ENCODE measurements at regions not wholly inside any gene's neighbourhood (a gene's known extent, or its start where the extent isn't known, plus 50 kb on each side); places are given as distances from the start of the nearest gene placed in this dataset.
A peak's percentile ranks its signal among the peaks of the same experiment; 100 is the strongest.
"Not testable (repeated sequence)": the region's sequence is repeated elsewhere in the genome, so short reads cannot be mapped to it uniquely, and the experiment has no call there.

DNA sequence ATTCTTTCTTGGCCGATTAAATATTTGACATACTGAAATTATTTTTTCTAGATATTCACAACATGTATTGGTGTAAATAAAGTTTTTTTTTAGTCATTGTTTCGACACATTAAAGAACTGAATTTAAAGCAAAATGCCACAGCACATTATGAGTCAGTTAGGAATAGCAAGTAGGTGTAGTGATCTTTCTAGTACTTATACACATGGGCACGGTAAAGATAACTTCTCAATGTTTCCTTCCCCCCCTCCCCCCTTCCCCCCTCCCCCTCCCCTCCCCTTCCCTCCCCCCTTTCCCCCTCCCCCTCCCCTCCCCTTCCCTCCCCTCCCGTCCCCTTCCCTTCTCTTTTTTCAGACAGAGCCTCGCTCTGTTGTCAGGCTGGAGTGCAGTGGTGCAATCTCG is 1269.9 kb downstream of the ADGRL3 start:
- DNase-seq (ENCODE audit: low spot score) = no peak

DNA sequence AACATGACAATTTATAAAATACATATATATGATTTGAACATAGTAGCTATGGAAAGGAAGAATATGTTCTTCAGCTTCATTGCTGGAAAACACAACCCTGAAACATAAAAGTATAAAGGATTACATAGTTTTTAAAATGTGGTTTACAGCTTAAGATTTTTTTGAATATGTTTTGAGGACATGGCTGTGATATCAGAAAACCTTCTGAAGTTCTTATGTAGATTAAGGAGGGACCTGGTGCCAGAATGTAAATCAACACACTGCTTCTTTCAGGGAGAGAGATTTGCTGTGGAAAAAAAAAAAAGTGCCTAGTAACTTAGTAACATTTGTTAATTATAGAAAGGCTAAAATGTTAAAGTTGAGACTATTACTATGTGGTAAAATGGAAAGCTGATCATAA is 1261.8 kb downstream of the ADGRL3 start:
- no peak for DNase-seq (ENCODE audit: low spot score)

DNA sequence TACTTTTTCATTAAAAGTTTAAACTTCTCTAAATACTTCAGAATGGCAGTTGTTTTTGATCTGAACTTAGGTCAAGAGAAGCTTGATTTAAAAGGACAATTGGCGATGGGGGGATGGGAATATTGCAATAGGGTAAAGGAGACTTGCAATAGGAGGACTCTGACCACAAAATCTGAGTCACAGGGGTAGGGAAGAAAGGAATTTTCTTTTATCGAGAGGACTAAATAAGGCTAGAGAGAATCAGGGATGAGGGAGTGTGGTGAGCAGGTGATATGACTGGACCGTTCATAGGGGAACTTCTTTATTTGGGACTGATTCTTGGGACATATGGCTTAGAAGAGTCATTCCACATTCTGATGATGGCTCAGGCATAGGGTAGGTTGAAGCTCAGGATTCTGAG is 1260.2 kb downstream of the ADGRL3 start:
- DNase-seq (ENCODE audit: low spot score) = no peak

DNA sequence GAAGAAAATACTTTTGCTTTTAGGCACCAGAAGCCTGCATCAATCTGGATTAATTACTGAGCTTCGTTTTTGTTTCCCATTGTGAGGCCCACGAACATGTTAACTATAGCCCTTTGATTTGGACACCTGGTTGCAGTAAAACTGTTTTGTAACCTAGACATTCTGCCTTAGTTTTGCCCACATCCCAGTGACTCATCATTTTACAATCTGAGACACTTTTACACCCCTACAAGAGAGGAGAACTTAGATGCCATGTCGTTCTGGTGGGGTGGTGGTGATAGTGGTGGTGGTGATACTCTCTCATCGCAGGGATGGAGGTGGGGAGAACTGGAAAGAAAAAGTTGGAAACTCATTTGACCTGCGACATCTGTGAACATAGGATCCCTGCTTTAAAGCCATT is 1257.2 kb downstream of the ADGRL3 start:
- no peak for DNase-seq (ENCODE audit: low spot score)

DNA sequence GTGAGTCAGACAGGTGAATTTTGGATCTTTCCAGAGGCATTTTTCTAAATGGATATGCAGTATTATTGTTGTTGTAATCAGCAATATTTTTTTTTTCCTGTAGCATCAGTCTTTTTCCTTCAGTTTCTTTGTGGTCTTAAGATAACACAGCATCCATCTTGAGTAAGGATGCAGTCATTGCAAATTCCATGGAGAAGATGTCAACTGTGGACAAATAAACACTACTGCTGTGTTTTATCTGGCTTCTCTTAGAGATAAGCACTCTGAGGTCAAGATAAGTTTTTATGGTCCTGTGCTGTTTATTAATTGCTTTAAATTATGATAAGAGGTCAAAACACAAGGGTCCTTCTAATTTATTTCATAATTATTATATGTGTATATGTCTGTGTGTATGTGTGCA is 1255.7 kb downstream of the ADGRL3 start:
- DNase-seq (ENCODE audit: low spot score) = no peak

DNA sequence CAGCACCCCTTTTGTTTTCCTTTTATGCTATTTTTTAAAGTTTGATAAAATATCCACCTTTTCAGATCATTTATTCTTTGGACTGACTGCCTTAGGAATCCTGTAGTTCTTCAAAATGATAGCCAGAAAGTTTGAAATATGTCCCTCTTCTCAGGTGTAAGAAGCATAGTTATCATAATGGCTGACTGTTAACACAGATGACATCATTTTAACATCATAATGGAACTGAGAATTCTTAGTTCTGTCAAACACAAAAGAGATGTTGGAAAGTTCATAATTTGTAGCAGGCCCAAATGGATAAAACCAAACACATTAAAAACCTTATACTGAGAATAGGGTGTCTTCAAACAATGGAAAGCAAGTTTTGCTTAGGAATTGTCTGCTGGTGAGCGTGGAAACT is 1254.4 kb downstream of the ADGRL3 start:
- no peak for DNase-seq (ENCODE audit: low spot score)

DNA sequence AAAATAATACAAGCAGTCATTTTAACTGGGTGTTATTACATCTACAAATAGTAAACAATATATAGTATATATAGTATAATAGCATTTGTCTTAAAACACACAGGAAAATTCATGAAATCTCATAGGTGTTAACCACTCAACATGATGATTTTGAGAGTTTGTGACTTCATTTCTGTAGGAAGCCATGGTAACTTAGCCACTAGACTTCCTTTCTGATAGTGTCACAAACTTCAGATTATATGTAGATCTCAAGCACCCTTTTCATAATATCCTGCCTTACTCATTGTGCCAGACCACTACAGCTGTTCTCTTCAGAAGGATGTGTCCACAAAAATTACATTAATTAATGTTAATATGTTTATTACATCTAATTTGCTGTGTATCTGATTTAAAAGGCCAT is 1250.6 kb downstream of the ADGRL3 start:
- DNase-seq (ENCODE audit: low spot score) = no peak

DNA sequence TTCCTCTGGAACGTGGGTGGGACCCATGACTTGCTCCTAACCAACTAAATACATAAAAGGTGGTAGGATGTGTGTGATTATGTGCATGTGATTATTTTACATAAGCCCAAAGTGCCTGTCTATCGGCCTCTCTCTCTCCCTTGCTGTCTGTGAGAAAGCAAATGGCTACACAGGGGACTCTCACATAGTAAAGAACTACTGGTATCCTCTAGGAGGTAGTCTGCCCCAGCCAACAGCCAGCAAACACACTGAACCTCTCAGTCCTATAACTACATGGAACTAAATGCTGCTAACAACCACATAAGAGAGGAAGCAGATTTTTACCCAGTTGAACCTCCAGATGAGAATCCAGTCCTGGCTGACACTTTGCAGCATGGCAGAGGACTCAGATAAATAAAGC is 1249.4 kb downstream of the ADGRL3 start:
- DNase-seq (ENCODE audit: low spot score) = no peak

DNA sequence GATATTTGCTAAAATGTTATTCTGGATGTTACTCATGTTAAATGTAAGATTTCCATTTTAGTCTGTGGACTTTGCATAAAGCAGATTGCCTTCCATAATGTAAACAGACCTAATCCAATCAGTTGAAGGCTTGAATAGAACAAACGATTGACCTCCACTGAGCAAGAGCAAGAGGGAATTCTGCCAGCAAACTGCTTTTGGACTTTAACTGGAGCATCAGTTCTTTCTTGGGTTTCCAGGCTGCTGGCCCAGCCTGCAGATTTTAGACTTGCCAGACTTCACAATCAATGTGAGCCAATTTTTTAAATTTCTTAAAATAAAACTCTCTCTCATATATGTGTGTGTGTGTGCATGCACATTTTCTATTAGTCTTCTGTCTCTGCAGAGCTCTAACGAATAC is 1248.8 kb downstream of the ADGRL3 start:
- no peak for DNase-seq (ENCODE audit: low spot score)

DNA sequence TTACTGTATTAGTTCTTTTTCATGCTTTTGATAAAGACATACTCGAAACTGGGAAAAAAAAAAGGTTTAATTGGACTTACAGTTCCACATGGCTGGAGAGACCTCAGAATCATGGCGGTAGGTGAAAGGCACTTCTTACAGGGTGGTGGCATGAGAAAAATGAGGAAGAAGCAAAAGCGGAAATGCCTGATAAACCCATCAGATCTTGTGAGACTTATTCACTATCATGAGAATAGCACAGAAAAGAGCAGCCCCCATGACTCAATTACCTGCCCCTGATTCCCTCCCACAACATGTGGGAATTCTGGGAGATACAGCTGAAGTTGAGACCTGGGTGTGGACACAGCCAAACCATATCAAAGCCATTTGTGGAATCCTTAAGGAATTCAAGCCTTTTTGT is 1238.9 kb downstream of the ADGRL3 start:
- DNase-seq (ENCODE audit: low spot score) = no peak

DNA sequence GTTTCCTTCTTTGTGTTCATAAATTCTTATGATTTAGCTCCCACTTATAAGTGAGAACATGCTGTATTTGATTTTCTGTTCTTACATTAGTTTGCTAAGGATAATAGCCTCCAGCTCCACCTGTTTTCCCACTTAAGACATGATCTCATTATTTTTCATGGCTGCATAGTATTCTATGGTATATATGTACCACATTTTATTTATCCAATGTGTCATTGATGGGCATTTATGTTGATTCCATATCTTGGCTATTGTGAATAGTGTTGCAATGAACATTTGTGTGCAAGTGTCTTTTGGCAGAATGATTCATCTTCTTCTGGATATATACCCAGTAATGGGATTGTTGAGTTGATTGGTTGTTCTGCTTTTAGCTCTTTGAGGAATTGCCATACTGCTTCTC is 1234.8 kb downstream of the ADGRL3 start:
- DNase-seq (ENCODE audit: low spot score) = no peak

DNA sequence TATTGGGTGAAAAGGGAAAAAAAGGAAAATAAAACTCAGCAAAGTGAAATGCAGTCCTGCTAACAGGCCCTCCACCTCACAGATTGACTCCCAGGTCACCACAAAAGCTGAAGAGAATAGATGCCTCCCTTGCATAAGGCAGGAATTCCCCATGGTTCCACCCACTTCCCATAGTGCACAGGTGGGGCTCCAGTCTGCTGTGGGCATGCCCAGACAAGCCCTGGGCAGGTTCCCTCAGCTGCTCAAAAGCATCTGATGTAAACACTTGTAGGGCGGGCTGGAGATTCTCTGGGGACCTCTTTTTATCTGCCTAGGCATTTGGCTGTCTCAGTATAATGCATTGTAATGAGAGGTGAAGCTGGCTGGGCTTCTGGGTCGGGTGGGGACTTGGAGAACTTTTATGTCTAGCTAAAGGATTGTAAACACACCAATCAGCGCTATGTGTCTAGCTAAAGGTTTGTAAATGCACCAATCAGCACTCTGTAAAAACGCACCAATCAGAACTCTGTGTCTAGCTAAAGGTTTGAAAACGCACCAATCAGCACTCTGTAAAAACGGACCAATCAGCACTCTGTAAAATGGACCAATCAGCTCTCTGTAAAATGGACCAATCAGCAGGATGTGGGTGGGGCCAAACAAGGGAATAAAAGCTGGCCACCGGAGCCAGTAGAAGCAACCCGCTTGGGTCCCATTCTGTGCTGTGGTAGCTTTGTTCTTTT is 1231.5 kb downstream of the ADGRL3 start:
- not testable (repeated sequence) for DNase-seq (ENCODE audit: low spot score)

DNA sequence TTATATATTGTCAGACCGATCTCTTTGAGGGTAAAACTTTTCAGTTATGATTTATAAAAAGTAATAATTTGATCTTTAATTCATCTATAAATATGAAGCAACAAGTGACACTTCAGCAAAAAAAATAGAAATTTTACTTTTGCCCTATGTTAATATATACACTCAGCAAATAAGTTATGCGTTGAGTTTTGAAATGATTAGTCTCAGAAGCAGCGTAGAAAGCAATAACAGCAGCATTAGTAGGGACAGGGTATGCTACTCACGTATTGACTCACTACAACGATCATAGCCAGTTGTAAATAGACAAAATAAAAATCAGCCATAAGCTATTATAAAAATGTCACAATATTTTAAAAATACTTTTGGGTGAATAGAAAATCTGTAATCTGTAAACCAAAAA is 1229.2 kb downstream of the ADGRL3 start:
- DNase-seq (ENCODE audit: low spot score) = no peak

DNA sequence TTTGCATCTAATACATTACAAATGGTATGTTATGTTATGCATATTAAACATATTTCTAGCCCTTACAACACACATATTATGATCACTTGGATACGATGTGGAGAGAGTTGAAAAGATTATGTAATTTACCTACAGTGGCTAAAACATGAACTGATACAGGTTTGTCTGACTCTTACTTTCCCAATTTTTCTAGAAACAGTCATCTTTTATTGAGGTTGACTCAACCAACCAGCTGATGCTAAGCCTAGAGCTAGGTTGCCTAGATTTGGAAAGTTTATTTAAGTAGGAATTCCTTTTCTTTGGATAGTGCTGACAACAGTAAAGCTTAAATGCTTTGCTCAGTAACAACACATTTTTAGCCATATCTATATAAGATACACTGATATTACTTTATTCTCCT is 1215.1 kb downstream of the ADGRL3 start:
- DNase-seq (ENCODE audit: low spot score) = no peak

DNA sequence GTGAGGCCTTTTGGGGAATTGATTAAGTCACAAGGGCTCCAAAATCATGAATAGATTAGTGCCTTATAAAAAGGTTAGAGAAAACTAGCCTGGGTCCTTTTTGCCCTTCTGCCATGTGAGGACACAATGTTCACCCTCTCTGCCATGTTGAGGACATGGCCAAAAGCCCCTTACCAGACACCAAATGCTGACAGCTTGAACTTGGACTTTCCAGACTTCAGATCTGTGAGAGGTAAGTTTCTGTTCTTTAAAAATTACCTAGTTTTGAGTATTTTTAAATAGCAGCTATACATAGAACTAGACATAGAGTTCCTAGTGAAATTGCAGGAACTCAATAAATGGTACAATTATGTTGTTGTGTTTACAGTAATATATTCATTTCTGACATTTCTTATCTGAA is 1214.4 kb downstream of the ADGRL3 start:
- DNase-seq (ENCODE audit: low spot score) = no peak

DNA sequence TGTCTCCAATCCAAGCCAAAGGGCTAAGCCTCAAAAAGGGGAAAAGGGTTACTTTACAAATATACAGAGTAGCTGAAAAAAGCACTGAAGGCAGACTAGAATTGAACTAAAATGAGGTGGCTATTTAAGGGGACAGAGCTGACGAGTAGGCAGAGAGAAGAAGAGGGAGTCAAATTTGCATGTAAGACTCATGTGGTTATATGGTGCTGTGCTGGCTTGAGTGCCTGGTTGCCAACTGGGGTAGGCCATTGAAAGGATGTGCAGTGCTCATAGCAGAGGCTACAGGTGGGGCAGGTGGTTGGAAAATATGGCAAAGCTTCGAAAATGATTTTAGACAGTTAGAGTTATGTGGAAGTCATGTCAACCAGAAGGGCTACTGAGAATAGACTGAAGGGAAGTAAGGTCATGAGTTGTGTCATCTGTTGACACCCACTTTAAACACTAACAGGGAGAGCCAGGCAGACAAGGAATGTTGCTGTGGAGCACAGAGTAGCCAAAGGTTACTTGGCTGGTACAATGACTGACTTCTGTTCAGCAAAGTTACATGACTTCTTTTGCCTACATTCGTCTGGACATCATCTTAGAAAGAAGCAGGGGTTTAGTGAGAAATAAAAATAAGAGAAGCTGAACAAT is 1210.4 kb downstream of the ADGRL3 start:
- DNase-seq (ENCODE audit: low spot score) = no peak

DNA sequence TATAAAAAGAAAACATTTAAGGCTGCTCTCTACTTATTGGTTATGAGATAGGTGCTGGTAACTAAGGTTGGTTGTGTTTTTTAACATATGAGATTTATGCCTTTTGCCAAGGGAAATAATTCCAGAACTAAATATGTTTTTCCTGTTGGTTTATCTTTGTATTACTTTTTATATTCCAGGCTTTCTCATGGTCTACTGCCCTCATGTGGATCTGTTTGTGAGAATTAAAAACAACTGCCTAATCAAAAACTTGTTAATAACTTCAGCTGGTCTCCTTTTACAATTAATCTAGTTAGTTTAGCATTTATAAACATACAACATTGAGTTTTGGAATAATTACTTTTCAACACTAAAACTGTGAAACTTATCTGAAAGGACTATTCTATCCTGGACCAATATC is 1208.3 kb downstream of the ADGRL3 start:
- DNase-seq (ENCODE audit: low spot score) = no peak

DNA sequence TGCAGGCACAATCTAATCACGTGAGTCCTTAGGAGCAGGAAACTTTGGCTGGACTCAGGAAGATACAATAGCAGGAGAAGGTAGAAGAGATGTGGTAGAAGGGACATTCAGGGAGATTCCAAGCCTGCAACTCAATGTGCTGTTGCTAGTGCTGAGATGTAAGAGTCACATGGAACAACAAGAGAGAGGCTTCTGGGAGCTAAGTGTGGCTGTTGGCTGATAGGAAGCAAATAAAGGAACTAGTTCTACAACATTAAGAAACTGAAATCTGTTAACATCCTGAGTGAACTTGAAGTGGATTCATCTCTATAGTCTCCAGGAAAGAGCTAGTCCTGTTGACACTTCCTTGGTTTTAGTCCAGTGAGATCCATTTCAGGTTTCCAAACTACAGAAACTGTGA is 1207.4 kb downstream of the ADGRL3 start:
- no peak for DNase-seq (ENCODE audit: low spot score)

DNA sequence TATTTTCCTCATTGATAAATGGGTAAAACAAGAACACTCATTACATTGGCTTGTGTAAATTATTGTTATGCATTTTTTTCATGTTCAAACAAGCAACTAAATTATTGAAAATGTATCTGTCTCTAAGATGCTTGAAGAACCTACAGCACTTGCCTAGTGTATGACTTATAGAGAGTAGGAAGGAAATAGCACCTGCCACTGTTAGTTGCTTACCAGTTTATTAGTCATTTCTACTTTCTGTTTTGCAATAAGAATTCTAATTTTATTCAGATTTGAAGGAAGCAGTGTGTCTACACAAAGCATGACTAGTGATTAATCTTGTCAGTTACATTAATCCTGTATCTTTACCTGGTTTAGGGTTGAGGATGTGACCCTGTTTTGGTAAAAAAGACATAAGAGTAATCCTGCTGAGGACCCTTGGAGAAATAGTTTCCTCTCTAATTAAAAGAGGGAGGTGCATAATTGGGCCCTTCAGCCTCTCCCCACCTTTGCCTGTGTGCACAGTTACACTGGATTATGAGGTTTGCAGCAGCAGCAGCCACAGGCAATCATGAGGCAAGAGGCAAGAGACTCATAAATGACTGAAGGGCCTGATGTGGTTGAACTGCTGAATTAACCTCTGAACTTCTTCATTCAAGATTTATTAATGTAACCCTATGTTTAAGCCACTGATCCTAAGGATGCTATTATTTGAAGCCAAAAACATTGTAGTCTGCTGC is 1202.1 kb downstream of the ADGRL3 start:
- no peak for DNase-seq (ENCODE audit: low spot score)

DNA sequence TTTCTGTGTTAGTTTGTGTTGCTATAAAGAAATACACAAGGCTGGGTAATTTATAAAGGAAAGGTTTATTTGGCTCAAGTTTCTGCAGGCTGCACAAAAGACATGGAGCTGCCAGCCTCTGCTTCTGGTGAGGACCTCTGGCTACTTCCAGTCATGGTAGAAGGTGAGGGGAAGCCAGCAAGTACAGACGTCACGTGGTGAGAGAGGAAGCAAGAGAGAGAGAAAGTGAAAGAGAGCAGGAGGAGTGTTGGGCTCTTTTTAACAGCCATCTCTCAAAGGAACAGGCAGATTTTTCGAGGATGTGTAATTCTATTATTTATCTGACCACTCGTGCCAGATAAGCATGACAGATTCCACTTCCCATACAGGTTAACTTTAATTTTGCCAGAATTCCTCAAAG is 1199.1 kb downstream of the ADGRL3 start:
- DNase-seq (ENCODE audit: low spot score) = peak; percentile 11

DNA sequence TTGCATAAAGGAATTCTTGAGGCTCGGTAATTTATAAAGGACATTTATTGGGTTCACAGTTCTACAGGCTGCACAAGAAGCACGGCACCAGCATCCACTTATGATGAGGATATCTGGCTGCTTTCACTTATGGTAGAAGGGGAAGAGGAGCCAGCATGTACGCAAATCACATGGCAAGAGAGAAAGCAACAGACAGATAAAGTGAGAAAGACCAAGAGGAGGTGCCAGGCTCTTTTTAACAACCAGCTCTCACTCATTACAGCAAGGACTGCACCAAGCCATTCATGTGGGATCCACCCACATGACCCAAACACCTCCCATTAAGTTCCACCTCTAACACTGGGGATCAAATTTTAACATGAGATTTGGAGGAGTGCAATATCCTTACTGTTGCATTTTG is 1198.2 kb downstream of the ADGRL3 start:
- DNase-seq (ENCODE audit: low spot score) = no peak

DNA sequence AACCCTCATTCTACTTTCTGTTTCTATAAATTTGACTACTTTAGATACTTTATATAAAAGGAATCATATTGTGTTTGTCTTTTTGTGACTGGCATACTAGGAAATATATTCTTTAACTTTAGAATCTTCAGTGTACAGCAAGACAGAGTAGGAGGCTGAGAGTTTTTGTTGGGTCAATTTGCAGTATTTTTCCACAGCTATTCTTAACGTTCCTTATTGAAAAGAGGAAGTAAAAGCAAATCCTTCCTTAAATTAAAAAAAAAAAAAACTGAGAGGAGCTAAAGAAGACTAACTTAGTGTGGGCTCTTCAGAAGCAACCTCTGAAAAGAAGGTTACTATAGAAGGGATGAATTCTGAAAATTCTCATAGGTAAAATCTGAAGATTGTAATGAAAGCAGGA is 1194.6 kb downstream of the ADGRL3 start:
- DNase-seq (ENCODE audit: low spot score) = no peak

DNA sequence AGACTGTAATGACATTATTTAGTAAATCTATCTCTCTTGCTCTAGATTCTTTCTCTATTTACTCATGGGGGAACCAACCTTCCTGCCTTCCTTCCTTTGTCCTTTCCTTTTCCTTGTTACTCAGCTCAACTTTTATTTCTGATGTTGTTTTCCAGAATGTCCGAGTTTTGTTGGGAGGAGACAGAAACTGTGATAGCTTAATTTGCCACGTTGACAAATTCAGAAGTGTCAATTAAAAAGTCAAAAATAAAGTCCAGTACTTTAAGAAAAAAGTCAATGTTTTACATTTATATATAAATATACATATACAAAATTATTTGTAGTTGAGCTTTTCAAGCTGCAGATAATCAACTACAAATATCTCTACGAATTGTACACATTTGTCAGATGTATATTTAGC is 1187.7 kb downstream of the ADGRL3 start:
- DNase-seq (ENCODE audit: low spot score) = no peak
